ENCODE measurements at regions not wholly inside any gene's neighbourhood (a gene's known extent, or its start where the extent isn't known, plus 50 kb on each side); places are given as distances from the start of the nearest gene placed in this dataset.
"Not testable (repeated sequence)": the region's sequence is repeated elsewhere in the genome, so short reads cannot be mapped to it uniquely, and the experiment has no call there.

DNA sequence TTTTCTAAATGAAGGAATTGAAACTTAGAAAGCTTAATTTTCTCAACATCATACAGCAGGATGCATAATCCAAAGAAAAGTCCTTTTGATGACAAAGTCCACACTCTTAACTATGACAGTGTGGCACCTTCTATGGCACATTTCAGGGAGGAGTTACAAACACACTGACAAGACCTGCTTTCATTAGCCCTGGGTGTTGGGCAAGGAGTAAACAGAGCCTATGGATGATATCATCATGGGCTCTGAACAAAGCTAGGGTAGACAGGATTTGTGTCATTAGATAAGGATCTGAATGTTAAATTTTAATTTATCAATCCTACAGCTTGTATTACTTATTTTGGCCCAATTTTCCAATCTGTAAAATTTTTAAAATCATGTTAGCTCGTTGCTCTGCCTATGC is 62.6 kb upstream of the DENND1B start:
- no peak for DNase-seq (ENCODE audit: low spot score)
- Mint-ChIP-seq H3K27me3 (ENCODE audit: low read depth) (no peaks in the 10 kb centered on the region), H3K36me3 (ENCODE audit: low read depth) (no peaks in the 10 kb centered on the region), H3K9me3 (ENCODE audit: low read depth) (peaks cover 9% of the 10 kb centered on the region), H3K4me3 (ENCODE audit: unreplicated experiment) (no peak overlapping the region), H3K4me1 (ENCODE audit: low read depth) (peaks cover 10% of the 10 kb centered on the region), H3K27ac (ENCODE audit: unreplicated experiment) (no peak overlapping the region)
- TF ChIP-seq CTCF (IDR thresholded peaks at IDR 0.05) = no peak

- not testable (repeated sequence) for H3K27me3 Mint-ChIP-seq (ENCODE audit: low read depth); DNase-seq (ENCODE audit: low spot score); H3K4me3 Mint-ChIP-seq (ENCODE audit: unreplicated experiment); H3K27ac Mint-ChIP-seq (ENCODE audit: unreplicated experiment); H3K4me1 Mint-ChIP-seq (ENCODE audit: low read depth); H3K36me3 Mint-ChIP-seq (ENCODE audit: low read depth)
- H3K9me3 Mint-ChIP-seq (ENCODE audit: low read depth) = peaks cover 16% of the 10 kb centered on the region
Measured at GRCh38 chr1:197836356-197836755, 61.1 kb upstream of the DENND1B start.

- peaks cover 25% of the 10 kb centered on the region for H3K9me3 Mint-ChIP-seq (ENCODE audit: low read depth)
- DNase-seq (ENCODE audit: low spot score); H3K4me1 Mint-ChIP-seq (ENCODE audit: low read depth); H3K27ac Mint-ChIP-seq (ENCODE audit: unreplicated experiment); H3K4me3 Mint-ChIP-seq (ENCODE audit: unreplicated experiment); H3K27me3 Mint-ChIP-seq (ENCODE audit: low read depth): not testable (repeated sequence)
- H3K36me3 Mint-ChIP-seq (ENCODE audit: low read depth) = peaks cover 11% of the 10 kb centered on the region
Measured at GRCh38 chr1:197829011-197829410, 53.7 kb upstream of the DENND1B start.

DNA sequence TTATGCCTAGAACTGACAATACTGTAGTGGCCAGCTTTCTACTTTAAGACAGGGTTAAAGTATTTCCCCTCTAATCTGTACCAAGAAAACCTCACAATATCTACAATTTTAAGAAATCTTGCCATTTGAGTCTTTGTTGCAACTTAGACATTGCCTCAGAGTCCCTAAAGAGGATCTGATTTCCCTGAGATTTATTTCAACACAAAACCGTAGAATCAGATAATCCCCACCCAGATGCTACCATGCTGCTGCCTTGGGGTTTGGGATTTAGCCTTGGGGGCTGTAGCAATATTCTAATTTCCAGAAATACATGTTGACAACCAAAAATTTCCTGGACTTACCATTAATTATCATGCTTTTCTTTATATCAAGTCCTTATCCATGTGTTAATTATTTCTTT is 50.3 kb upstream of the DENND1B start:
- H3K9me3 Mint-ChIP-seq (ENCODE audit: low read depth) = peaks cover 15% of the 10 kb centered on the region
- H3K4me3 Mint-ChIP-seq (ENCODE audit: unreplicated experiment) = no peak overlapping the region
- no peak for TF ChIP-seq CTCF (IDR thresholded peaks at IDR 0.05)
- H3K27me3 Mint-ChIP-seq (ENCODE audit: low read depth) = peaks cover 6% of the 10 kb centered on the region
- H3K4me1 Mint-ChIP-seq (ENCODE audit: low read depth) = no peaks in the 10 kb centered on the region
- H3K27ac Mint-ChIP-seq (ENCODE audit: unreplicated experiment) = no peak overlapping the region
- no peak for DNase-seq (ENCODE audit: low spot score)
- peaks cover 4% of the 10 kb centered on the region for H3K36me3 Mint-ChIP-seq (ENCODE audit: low read depth)
